Fibroblast of lung (primary cell): ENCODE measurements at regions not wholly inside any gene's neighbourhood (a gene's known extent, or its start where the extent isn't known, plus 50 kb on each side); places are given as distances from the start of the nearest gene placed in this dataset.

Source experiments
- DNase-seq, 2 donors: peaks; one replicate each; pipeline versions ENCODE4 v3.0.0 to v3.0.0-alpha.2; 2010; ENCODE audit warnings: low read depth in 2 of 2
- H2AFZ ChIP-seq: 2 replicates; pipeline ENCODE4 v1.5.1; 2012; ENCODE audit warnings: low read length, control low read depth, inconsistent platforms
- H3K27ac ChIP-seq: 2 replicates; pipeline ENCODE4 v1.5.1; 2011; ENCODE audit warnings: low read length, control low read depth; ENCODE audit not compliant: insufficient read depth
- H3K27me3 ChIP-seq: 2 replicates; pipeline ENCODE4 v1.5.1; 2011; ENCODE audit warnings: mild to moderate bottlenecking, low read length; ENCODE audit not compliant: control insufficient read depth, insufficient read depth
- H3K36me3 ChIP-seq: 2 replicates; pipeline ENCODE4 v1.5.1; 2011; ENCODE audit warnings: low read length; ENCODE audit not compliant: control insufficient read depth, insufficient read depth
- H3K4me1 ChIP-seq: 2 replicates; pipeline ENCODE4 v1.5.1; 2011; ENCODE audit warnings: low read length; ENCODE audit not compliant: control insufficient read depth, insufficient read depth; ENCODE audit errors: extremely low read depth
- H3K4me2 ChIP-seq: 2 replicates; pipeline ENCODE4 v1.5.1; 2011; ENCODE audit warnings: low read length, control low read depth; ENCODE audit not compliant: insufficient read depth; ENCODE audit errors: extremely low read depth
- H3K4me3 ChIP-seq, 4 experiments: fragments of 200-600 bp in 1 of 4; sonication (generic) in 1 of 4; replicated peaks in 1 of 4; 2 replicates each; pipeline ENCODE4 v1.5.1; 2011 to 2016; ENCODE audit warnings: low read length in 4 of 4, low read depth in 3 of 4, mild to moderate bottlenecking in 3 of 4, control low read depth in 2 of 4, inconsistent platforms in 1 of 4, mixed read lengths in 1 of 4; ENCODE audit not compliant: insufficient read depth in 1 of 4; ENCODE audit errors: control extremely low read depth in 1 of 4
- H3K79me2 ChIP-seq: 2 replicates; pipeline ENCODE4 v1.5.1; 2012; ENCODE audit warnings: mild to moderate bottlenecking, low read length, inconsistent platforms; ENCODE audit not compliant: control insufficient read depth, insufficient read depth
- H3K9ac ChIP-seq: 2 replicates; pipeline ENCODE4 v1.5.1; 2011; ENCODE audit warnings: mild to moderate bottlenecking, low read length, control low read depth; ENCODE audit not compliant: insufficient read depth
- H3K9me3 ChIP-seq: 2 replicates; pipeline ENCODE4 v1.5.1; 2012; ENCODE audit warnings: low read depth, low read length; ENCODE audit not compliant: control insufficient read depth, insufficient read depth
- H4K20me1 ChIP-seq: 2 replicates; pipeline ENCODE4 v1.5.1; 2011; ENCODE audit warnings: low read length; ENCODE audit not compliant: control insufficient read depth, insufficient read depth; ENCODE audit errors: extremely low read depth
- CTCF ChIP-seq, 2 donors: IDR thresholded peaks in 1 of 2; conservative IDR thresholded peaks in 1 of 2; 1 replicate in 1 of 2; 2 replicates in 1 of 2; pipeline ENCODE4 v1.5.1; 2011 to 2012; ENCODE audit warnings: low read length in 2 of 2, control low read depth in 1 of 2, inconsistent platforms in 1 of 2, low read depth in 1 of 2, mild to moderate bottlenecking in 1 of 2
- EZH2 ChIP-seq: IDR thresholded peaks from 2 replicates; pipeline ENCODE4 v1.5.1; 2012; ENCODE audit warnings: low read length, control low read depth, mild to moderate bottlenecking; ENCODE audit errors: missing control alignments

GRCh38 chrX:51006064-51006463 is 95.5 kb downstream of the BMP15 start:
- no peaks in the 10 kb centered on the region for H3K9me3 ChIP-seq
- H3K27ac ChIP-seq = no peak overlapping the region
- H3K4me1 ChIP-seq = no peaks in the 10 kb centered on the region
- H3K36me3 ChIP-seq = no peaks in the 10 kb centered on the region
- H3K4me3 ChIP-seq = no peak overlapping the region
- no peaks in the 10 kb centered on the region for H3K79me2 ChIP-seq
- no peak overlapping the region for H3K9ac ChIP-seq
- TF ChIP-seq EZH2 (no peak), CTCF (conservative IDR thresholded peaks at IDR 0.05 in 1 of 2, IDR thresholded peaks at IDR 0.05 in 1 of 2; ENCODE audit: low read depth in 1 of 2, low read length in 2 of 2) (no peak)
- DNase-seq = no peak
- H4K20me1 ChIP-seq = no peaks in the 10 kb centered on the region
- H2AFZ ChIP-seq = no peak overlapping the region
- no peaks in the 10 kb centered on the region for H3K27me3 ChIP-seq
- no peak overlapping the region for H3K4me2 ChIP-seq

- Histone ChIP-seq H3K4me1 (no peaks in the 10 kb centered on the region), H3K4me3 (no peak overlapping the region), H3K9ac (no peak overlapping the region), H3K4me2 (no peak overlapping the region), H3K27ac (no peak overlapping the region), H3K79me2 (no peaks in the 10 kb centered on the region), H3K36me3 (no peaks in the 10 kb centered on the region), H3K9me3 (no peaks in the 10 kb centered on the region), H3K27me3 (no peaks in the 10 kb centered on the region), H4K20me1 (no peaks in the 10 kb centered on the region), H2AFZ (no peak overlapping the region)
- TF ChIP-seq EZH2 (no peak), CTCF (conservative IDR thresholded peaks at IDR 0.05 in 1 of 2, IDR thresholded peaks at IDR 0.05 in 1 of 2; ENCODE audit: low read depth in 1 of 2, low read length in 2 of 2) (no peak)
- DNase-seq = no peak
Observed at GRCh38 chrX:51024106-51024696, 113.7 kb downstream of the BMP15 start.

DNA sequence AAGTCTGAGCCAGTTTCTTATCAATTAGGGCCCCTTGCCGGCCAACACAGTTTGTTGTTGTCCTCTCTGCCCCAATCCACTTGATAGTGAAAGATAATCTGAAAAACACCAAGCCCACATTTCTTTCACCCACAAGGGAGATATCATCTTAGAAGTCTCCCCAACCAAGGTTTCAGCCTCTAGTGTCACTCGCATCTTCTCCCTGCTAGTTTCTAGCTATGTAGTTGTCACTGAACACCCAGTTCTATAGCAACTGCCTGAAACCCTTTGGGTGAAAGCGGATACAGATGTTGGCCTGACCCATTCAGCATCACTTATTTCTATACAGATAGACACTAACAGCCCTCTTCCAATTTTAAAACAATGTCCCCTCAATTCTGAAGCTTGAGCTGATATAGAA is 116.3 kb downstream of the BMP15 start:
- H3K4me1 ChIP-seq = no peaks in the 10 kb centered on the region
- H3K79me2 ChIP-seq = no peaks in the 10 kb centered on the region
- H3K27ac ChIP-seq = no peak overlapping the region
- H2AFZ ChIP-seq = no peak overlapping the region
- no peaks in the 10 kb centered on the region for H4K20me1 ChIP-seq
- DNase-seq = no peak
- H3K4me3 ChIP-seq = no peak overlapping the region
- H3K9me3 ChIP-seq = no peaks in the 10 kb centered on the region
- H3K36me3 ChIP-seq = no peaks in the 10 kb centered on the region
- no peak overlapping the region for H3K9ac ChIP-seq
- H3K4me2 ChIP-seq = no peak overlapping the region
- TF ChIP-seq CTCF (conservative IDR thresholded peaks at IDR 0.05 in 1 of 2, IDR thresholded peaks at IDR 0.05 in 1 of 2; ENCODE audit: low read depth in 1 of 2, low read length in 2 of 2) (no peak), EZH2 (no peak)
- no peaks in the 10 kb centered on the region for H3K27me3 ChIP-seq
